ENCODE measurements at regions not wholly inside any gene's neighbourhood (a gene's known extent, or its start where the extent isn't known, plus 50 kb on each side); places are given as distances from the start of the nearest gene placed in this dataset.
"Not testable (repeated sequence)": the region's sequence is repeated elsewhere in the genome, so short reads cannot be mapped to it uniquely, and the experiment has no call there.

GRCh38 chr2:87445613-87446312 lies 302.1 kb upstream of the PLGLB2 start:
- FAIRE-seq: peak; percentile 87
- H3K36me3 ChIP-seq (ENCODE audit: control insufficient read depth in 2 of 2, extremely low read depth in 1 of 2, insufficient read depth in 2 of 2, low read length in 2 of 2); H3K9ac ChIP-seq (replicated peaks; ENCODE audit: extremely low read depth, insufficient read depth, low read length); POLR2A ChIA-PET; dilution Hi-C loops (cut with MboI; ENCODE audit: extremely low pct_ligation_motif_present, low sequenced_read_pairs); H3K9me3 ChIP-seq (replicated peaks; ENCODE audit: control insufficient read depth, insufficient read depth, low read length); H4K20me1 ChIP-seq (replicated peaks; ENCODE audit: control insufficient read depth, extremely low read depth, insufficient read depth, low read length); H3K4me2 ChIP-seq (ENCODE audit: insufficient read depth, low read length); H3K27ac ChIP-seq (ENCODE audit: insufficient read depth, low read depth, low read length); H3K79me2 ChIP-seq (ENCODE audit: control insufficient read depth, insufficient read depth, low read length); H3K27me3 ChIP-seq (ENCODE audit: control insufficient read depth in 2 of 2, insufficient read depth in 2 of 2, low read length in 2 of 2); H3K9me1 ChIP-seq (replicated peaks; ENCODE audit: control insufficient read depth, extremely low read depth, insufficient read depth, low read length); CTCF ChIA-PET; intact Hi-C loops (cut with micrococcal nuclease); H3K4me1 ChIP-seq (ENCODE audit: control insufficient read depth, extremely low read depth, insufficient read depth, low read length); DNase-seq (ENCODE audit: low read depth, low spot score); H3K4me3 ChIP-seq (replicated peaks in 1 of 3; ENCODE audit: insufficient read depth in 1 of 3, low read depth in 1 of 3, low read length in 3 of 3); H2AFZ ChIP-seq (ENCODE audit: low read depth, low read length): not testable (repeated sequence)
- BruUV-seq (replicated peaks): TSS peak; percentile 75

DNA sequence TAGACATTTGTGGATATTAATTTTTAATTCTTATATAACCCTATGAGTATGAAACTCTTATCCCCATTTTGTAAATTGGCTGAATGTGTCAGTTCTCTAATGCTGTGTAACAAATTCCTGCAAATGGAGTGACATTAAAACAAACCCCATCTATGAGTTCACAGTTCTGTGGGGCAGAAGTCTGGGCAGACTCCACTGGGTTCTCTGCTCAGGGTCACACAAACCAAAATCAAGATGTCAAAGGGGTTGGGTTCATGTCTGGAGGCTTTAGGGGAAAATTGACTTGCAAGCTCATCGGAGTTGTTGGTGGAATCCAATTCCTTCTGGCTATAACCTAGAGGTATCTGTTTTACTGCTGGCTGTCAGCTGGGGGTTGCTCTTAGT lies 301.6 kb upstream of the PLGLB2 start:
- H3K36me3 ChIP-seq (ENCODE audit: control insufficient read depth in 2 of 2, extremely low read depth in 1 of 2, insufficient read depth in 2 of 2, low read length in 2 of 2); H2AFZ ChIP-seq (ENCODE audit: low read depth, low read length); H3K9ac ChIP-seq (replicated peaks; ENCODE audit: extremely low read depth, insufficient read depth, low read length); intact Hi-C loops (cut with micrococcal nuclease); H3K4me3 ChIP-seq (replicated peaks in 1 of 3; ENCODE audit: insufficient read depth in 1 of 3, low read depth in 1 of 3, low read length in 3 of 3); H3K9me1 ChIP-seq (replicated peaks; ENCODE audit: control insufficient read depth, extremely low read depth, insufficient read depth, low read length); H3K4me1 ChIP-seq (ENCODE audit: control insufficient read depth, extremely low read depth, insufficient read depth, low read length); POLR2A ChIA-PET; H4K20me1 ChIP-seq (replicated peaks; ENCODE audit: control insufficient read depth, extremely low read depth, insufficient read depth, low read length); H3K27me3 ChIP-seq (ENCODE audit: control insufficient read depth in 2 of 2, insufficient read depth in 2 of 2, low read length in 2 of 2); FAIRE-seq; H3K4me2 ChIP-seq (ENCODE audit: insufficient read depth, low read length); CTCF ChIA-PET; dilution Hi-C loops (cut with MboI; ENCODE audit: extremely low pct_ligation_motif_present, low sequenced_read_pairs); DNase-seq (ENCODE audit: low read depth, low spot score); H3K9me3 ChIP-seq (replicated peaks; ENCODE audit: control insufficient read depth, insufficient read depth, low read length); H3K79me2 ChIP-seq (ENCODE audit: control insufficient read depth, insufficient read depth, low read length): not testable (repeated sequence)
- TSS peak; percentile 78 for BruUV-seq (replicated peaks)
- H3K27ac ChIP-seq (ENCODE audit: insufficient read depth, low read depth, low read length): peak overlapping the region; percentile 29

GRCh38 chr2:87449462-87449980 lies 298.4 kb upstream of the PLGLB2 start:
- H3K9me3 ChIP-seq (replicated peaks; ENCODE audit: control insufficient read depth, insufficient read depth, low read length); CTCF ChIA-PET; H3K4me3 ChIP-seq (replicated peaks in 1 of 3; ENCODE audit: insufficient read depth in 1 of 3, low read depth in 1 of 3, low read length in 3 of 3); dilution Hi-C loops (cut with MboI; ENCODE audit: extremely low pct_ligation_motif_present, low sequenced_read_pairs); intact Hi-C loops (cut with micrococcal nuclease); H2AFZ ChIP-seq (ENCODE audit: low read depth, low read length); DNase-seq (ENCODE audit: low read depth, low spot score); H3K9ac ChIP-seq (replicated peaks; ENCODE audit: extremely low read depth, insufficient read depth, low read length); H4K20me1 ChIP-seq (replicated peaks; ENCODE audit: control insufficient read depth, extremely low read depth, insufficient read depth, low read length); H3K36me3 ChIP-seq (ENCODE audit: control insufficient read depth in 2 of 2, extremely low read depth in 1 of 2, insufficient read depth in 2 of 2, low read length in 2 of 2); H3K27me3 ChIP-seq (ENCODE audit: control insufficient read depth in 2 of 2, insufficient read depth in 2 of 2, low read length in 2 of 2); BruUV-seq (replicated peaks); POLR2A ChIA-PET; H3K27ac ChIP-seq (ENCODE audit: insufficient read depth, low read depth, low read length); H3K79me2 ChIP-seq (ENCODE audit: control insufficient read depth, insufficient read depth, low read length); H3K9me1 ChIP-seq (replicated peaks; ENCODE audit: control insufficient read depth, extremely low read depth, insufficient read depth, low read length); H3K4me2 ChIP-seq (ENCODE audit: insufficient read depth, low read length): not testable (repeated sequence)
- peak; percentile 72 for FAIRE-seq
- H3K4me1 ChIP-seq (ENCODE audit: control insufficient read depth, extremely low read depth, insufficient read depth, low read length): peaks cover 13% of the 10 kb centered on the region

DNA sequence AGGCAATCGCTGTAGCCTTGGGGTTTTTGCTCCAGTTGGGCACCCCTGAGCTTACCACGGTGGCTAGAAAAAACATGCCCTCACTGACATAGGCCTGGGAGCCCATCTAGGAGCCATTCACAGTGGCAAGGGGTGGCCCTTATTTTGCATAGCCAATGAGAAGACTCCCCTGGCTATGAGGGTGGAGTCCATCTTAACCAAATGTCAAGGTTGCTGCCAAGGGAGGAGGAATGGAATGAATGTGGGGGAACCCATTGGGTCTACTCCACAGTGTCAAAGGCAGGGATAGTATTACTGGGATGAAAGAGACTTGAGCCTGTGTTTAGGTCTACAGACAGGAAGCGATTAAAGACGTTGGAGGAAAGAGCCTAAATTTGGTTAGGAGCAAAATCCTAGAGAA lies 295.7 kb upstream of the PLGLB2 start:
- DNase-seq (ENCODE audit: low read depth, low spot score); H3K9ac ChIP-seq (replicated peaks; ENCODE audit: extremely low read depth, insufficient read depth, low read length); H3K9me3 ChIP-seq (replicated peaks; ENCODE audit: control insufficient read depth, insufficient read depth, low read length); POLR2A ChIA-PET; H4K20me1 ChIP-seq (replicated peaks; ENCODE audit: control insufficient read depth, extremely low read depth, insufficient read depth, low read length); H3K4me2 ChIP-seq (ENCODE audit: insufficient read depth, low read length); BruUV-seq (replicated peaks); FAIRE-seq; H3K36me3 ChIP-seq (ENCODE audit: control insufficient read depth in 2 of 2, extremely low read depth in 1 of 2, insufficient read depth in 2 of 2, low read length in 2 of 2); H3K27ac ChIP-seq (ENCODE audit: insufficient read depth, low read depth, low read length); CTCF ChIA-PET; dilution Hi-C loops (cut with MboI; ENCODE audit: extremely low pct_ligation_motif_present, low sequenced_read_pairs); H3K4me3 ChIP-seq (replicated peaks in 1 of 3; ENCODE audit: insufficient read depth in 1 of 3, low read depth in 1 of 3, low read length in 3 of 3); H2AFZ ChIP-seq (ENCODE audit: low read depth, low read length); H3K9me1 ChIP-seq (replicated peaks; ENCODE audit: control insufficient read depth, extremely low read depth, insufficient read depth, low read length); intact Hi-C loops (cut with micrococcal nuclease); H3K27me3 ChIP-seq (ENCODE audit: control insufficient read depth in 2 of 2, insufficient read depth in 2 of 2, low read length in 2 of 2); H3K79me2 ChIP-seq (ENCODE audit: control insufficient read depth, insufficient read depth, low read length): not testable (repeated sequence)
- peaks cover 14% of the 10 kb centered on the region for H3K4me1 ChIP-seq (ENCODE audit: control insufficient read depth, extremely low read depth, insufficient read depth, low read length)
